HEK293 (cell line): ENCODE measurements at regions not wholly inside any gene's neighbourhood (a gene's known extent, or its start where the extent isn't known, plus 50 kb on each side); places are given as distances from the start of the nearest gene placed in this dataset.

Experiments used
- CTCF ChIP-seq: fragments of 450-650 bp; formaldehyde crosslinking; IDR thresholded peaks from 2 replicates; pipeline ENCODE4 v1.5.1; 2016; ENCODE audit warnings: missing biosample characterization, missing genetic modification characterization
- TRIM28 ChIP-seq: IDR thresholded peaks from 2 replicates; pipeline ENCODE4 v1.6.1; 2011; ENCODE audit warnings: low read length, control low read depth, borderline replicate concordance
- ZNF639 ChIP-seq: fragments of 450-650 bp; formaldehyde crosslinking; IDR thresholded peaks from 2 replicates; pipeline ENCODE4 v1.5.1; 2016; ENCODE audit warnings: missing biosample characterization, missing genetic modification characterization
- ZNF670 ChIP-seq: fragments of 450-650 bp; formaldehyde crosslinking; IDR thresholded peaks from 2 replicates; pipeline ENCODE4 v1.5.1; 2016; ENCODE audit warnings: missing biosample characterization, missing genetic modification characterization, low read depth

GRCh38 chr7:63876707-63877322 lies 121.8 kb upstream of the ZNF722 start:
- TF ChIP-seq CTCF (tag by site-specific recombination) (no peak), ZNF670 (tag by site-specific recombination) (no peak), TRIM28 (no peak; the same call in 1 of the 2 replicates), ZNF639 (tag by site-specific recombination) (no peak)
